ENCODE measurements at regions not wholly inside any gene's neighbourhood (a gene's known extent, or its start where the extent isn't known, plus 50 kb on each side); places are given as distances from the start of the nearest gene placed in this dataset.

- ChIA-PET POLR2A (no interaction called here), CTCF (ENCODE audit: low intra/inter-chr PET ratio, low total read pairs) (no interaction called here)
- H3K36me3 ChIP-seq (replicated peaks in 1 of 2; ENCODE audit: control insufficient read depth in 1 of 2, insufficient read depth in 2 of 2, low read length in 2 of 2), result no peaks in the 10 kb centered on the region
- no peak overlapping the region for H2AFZ ChIP-seq (ENCODE audit: low read length)
- H3K9ac ChIP-seq (ENCODE audit: insufficient read depth, low read depth, low read length), result no peak overlapping the region
- intact Hi-C loops (cut with micrococcal nuclease; ENCODE audit: unreplicated experiment), result no loop called here
- H3K4me1 ChIP-seq (ENCODE audit: insufficient read depth, low read length), result no peaks in the 10 kb centered on the region
- 0 out of 5 replicates have a peak, but pooled peaks cover 0 to 3% of the 10 kb centered on the region in 2 experiments for H3K27me3 ChIP-seq (ENCODE audit: control insufficient read depth in 1 of 2, insufficient read depth in 2 of 2, low read length in 2 of 2)
- WGBS (ENCODE audit: low lambda C conversion rate), result 76% methylated on average over 2 of the region's 2 CpGs
- FAIRE-seq, result no peak
- no peaks in the 10 kb centered on the region for H3K79me2 ChIP-seq (ENCODE audit: insufficient read depth, low read length)
- DNase-seq (ENCODE audit: low spot score), result no peak
- no peak for ATAC-seq
- BruUV-seq (replicated peaks), result no TSS peak
- H3K4me2 ChIP-seq (ENCODE audit: low read depth, low read length), result no peak overlapping the region
- H4K20me1 ChIP-seq (ENCODE audit: insufficient read depth, low read length), result no peaks in the 10 kb centered on the region
- no peak overlapping the region for H3K27ac ChIP-seq (ENCODE audit: extremely low read length, insufficient read depth, low read length)
- H3K9me3 ChIP-seq (ENCODE audit: low read length), result no peaks in the 10 kb centered on the region
- in situ Hi-C loops (cut with HindIII; ENCODE audit: extremely low pct_ligation_motif_present, low pct_unique_long_range_greater_than_20kb), result no loop called here
- H3K4me3 ChIP-seq (replicated peaks in 1 of 3; ENCODE audit: insufficient read depth in 1 of 3, low read depth in 2 of 3, low read length in 3 of 3), result no peak overlapping the region
- no peak for TF ChIP-seq ZNF644 (CRISPR knock-in tag; IDR thresholded peaks at IDR 0.05; ENCODE audit: low read depth)
- TF ChIP-seq ELF1 (CRISPR knock-in tag; IDR thresholded peaks at IDR 0.05), result no peak
These were observed 127.0 kb upstream of the VLDLR start for GRCh38 chr9:2494562-2494961.

GRCh38 chr9:2495221-2496005, 126.2 kb upstream of the VLDLR start:
- no peaks in the 10 kb centered on the region for H4K20me1 ChIP-seq (ENCODE audit: insufficient read depth, low read length)
- H2AFZ ChIP-seq (ENCODE audit: low read length), result no peak overlapping the region
- H3K36me3 ChIP-seq (replicated peaks in 1 of 2; ENCODE audit: control insufficient read depth in 1 of 2, insufficient read depth in 2 of 2, low read length in 2 of 2), result no peaks in the 10 kb centered on the region
- WGBS (ENCODE audit: low lambda C conversion rate), result 2% methylated on average over 2 of the region's 3 CpGs
- ChIA-PET CTCF (ENCODE audit: low intra/inter-chr PET ratio, low total read pairs) (no interaction called here), POLR2A (no interaction called here)
- intact Hi-C loops (cut with micrococcal nuclease; ENCODE audit: unreplicated experiment), result no loop called here
- no peak overlapping the region for H3K27ac ChIP-seq (ENCODE audit: extremely low read length, insufficient read depth, low read length)
- DNase-seq (ENCODE audit: low spot score), result no peak
- no peaks in the 10 kb centered on the region for H3K79me2 ChIP-seq (ENCODE audit: insufficient read depth, low read length)
- H3K4me1 ChIP-seq (ENCODE audit: insufficient read depth, low read length), result no peaks in the 10 kb centered on the region
- BruUV-seq (replicated peaks), result no TSS peak
- ATAC-seq, result no peak
- no peaks in the 10 kb centered on the region for H3K9me3 ChIP-seq (ENCODE audit: low read length)
- in situ Hi-C loops (cut with HindIII; ENCODE audit: extremely low pct_ligation_motif_present, low pct_unique_long_range_greater_than_20kb), result no loop called here
- no peak overlapping the region for H3K4me2 ChIP-seq (ENCODE audit: low read depth, low read length)
- 0 out of 5 replicates have a peak, but pooled peaks cover 0 to 3% of the 10 kb centered on the region in 2 experiments for H3K27me3 ChIP-seq (ENCODE audit: control insufficient read depth in 1 of 2, insufficient read depth in 2 of 2, low read length in 2 of 2)
- H3K9ac ChIP-seq (ENCODE audit: insufficient read depth, low read depth, low read length), result no peak overlapping the region
- FAIRE-seq, result no peak
- H3K4me3 ChIP-seq (replicated peaks in 1 of 3; ENCODE audit: insufficient read depth in 1 of 3, low read depth in 2 of 3, low read length in 3 of 3), result no peak overlapping the region
- no peak for TF ChIP-seq SETDB1 (CRISPR knock-in tag; IDR thresholded peaks at IDR 0.05; ENCODE audit: borderline replicate concordance)
- no peak for TF ChIP-seq ARID2 (CRISPR knock-in tag; IDR thresholded peaks at IDR 0.05; ENCODE audit: borderline replicate concordance)
- no peak for TF ChIP-seq ZNF850 (CRISPR knock-in tag; conservative IDR thresholded peaks at IDR 0.05)
- TF ChIP-seq ZNF616 (CRISPR knock-in tag; IDR thresholded peaks at IDR 0.05; ENCODE audit: low read depth), result no peak
- TF ChIP-seq DMTF1 (CRISPR knock-in tag; IDR thresholded peaks at IDR 0.05), result no peak
- no peak for TF ChIP-seq HNF1A (IDR thresholded peaks at IDR 0.05; ENCODE audit: low read depth)
- TF ChIP-seq HNF1A (CRISPR knock-in tag; IDR thresholded peaks at IDR 0.05; ENCODE audit: borderline replicate concordance), result no peak
- no peak for TF ChIP-seq ZNF737 (CRISPR knock-in tag; IDR thresholded peaks at IDR 0.05; ENCODE audit: borderline replicate concordance)
- TF ChIP-seq ZC3H13 (CRISPR knock-in tag; IDR thresholded peaks at IDR 0.05), result no peak
- no peak for TF ChIP-seq MAFK (conservative IDR thresholded peaks at IDR 0.05 in 1 of 2, IDR thresholded peaks at IDR 0.05 in 1 of 2; ENCODE audit: low read length in 2 of 2)

Data from HepG2 (cell line).